ENCODE measurements at regions not wholly inside any gene's neighbourhood (a gene's known extent, or its start where the extent isn't known, plus 50 kb on each side); places are given as distances from the start of the nearest gene placed in this dataset.

- Histone ChIP-seq H3K4me1 (replicated peaks in 1 of 2) (no peaks in the 10 kb centered on the region), H3K9me3 (replicated peaks in 1 of 3) (no peaks in the 10 kb centered on the region), H3K27ac (no peak overlapping the region), H3K4me3 (no peak overlapping the region), H3K36me3 (replicated peaks in 1 of 2) (no peaks in the 10 kb centered on the region), H3K27me3 (no peaks in the 10 kb centered on the region)
- intact Hi-C loops (cut with DNase I): no loop called here
- 81 to 95% (median 91%) methylated on average over 2 of the region's 2 CpGs for WGBS, 4 donors
- no peak for DNase-seq
- TF ChIP-seq CTCF (IDR thresholded peaks at IDR 0.05) (no peak), POLR2A (IDR thresholded peaks at IDR 0.05) (no peak)
These were observed 140.8 kb upstream of the CLINT1 start for GRCh38 chr5:157999696-158000095.

- Histone ChIP-seq H3K4me1 (replicated peaks in 1 of 2) (no peaks in the 10 kb centered on the region), H3K36me3 (replicated peaks in 1 of 2) (no peaks in the 10 kb centered on the region), H3K9me3 (replicated peaks in 1 of 3) (no peaks in the 10 kb centered on the region), H3K27me3 (no peaks in the 10 kb centered on the region), H3K4me3 (no peak overlapping the region), H3K27ac (no peak overlapping the region)
- 78 to 89% (median 83%) methylated on average over 8 of the region's 8 CpGs for WGBS, 4 donors
- TF ChIP-seq CTCF (IDR thresholded peaks at IDR 0.05): no peak
- TF ChIP-seq POLR2A (IDR thresholded peaks at IDR 0.05): no peak
- no peak for DNase-seq
- intact Hi-C loops (cut with DNase I): no loop called here
These were observed 139.1 kb upstream of the CLINT1 start for GRCh38 chr5:157997991-157998504.

GRCh38 chr5:157994906-157995519 is 136.1 kb upstream of the CLINT1 start:
- no peaks in the 10 kb centered on the region for H3K9me3 ChIP-seq (replicated peaks in 1 of 3)
- H3K36me3 ChIP-seq (replicated peaks in 1 of 2): no peaks in the 10 kb centered on the region
- H3K4me3 ChIP-seq: no peak overlapping the region
- H3K27me3 ChIP-seq: no peaks in the 10 kb centered on the region
- 23 to 43% (median 30%) methylated on average over 5 to 8 of the region's 8 CpGs for WGBS, 4 donors
- no peak overlapping the region for H3K27ac ChIP-seq
- peak; percentile 59 to 88 (median 76) for DNase-seq
- intact Hi-C loops (cut with DNase I): no loop called here
- no peak for TF ChIP-seq POLR2A (IDR thresholded peaks at IDR 0.05)
- TF ChIP-seq CTCF (IDR thresholded peaks at IDR 0.05): peak; percentile 59 to 72 (median 66)
- H3K4me1 ChIP-seq (replicated peaks in 1 of 2): no peaks in the 10 kb centered on the region

DNA sequence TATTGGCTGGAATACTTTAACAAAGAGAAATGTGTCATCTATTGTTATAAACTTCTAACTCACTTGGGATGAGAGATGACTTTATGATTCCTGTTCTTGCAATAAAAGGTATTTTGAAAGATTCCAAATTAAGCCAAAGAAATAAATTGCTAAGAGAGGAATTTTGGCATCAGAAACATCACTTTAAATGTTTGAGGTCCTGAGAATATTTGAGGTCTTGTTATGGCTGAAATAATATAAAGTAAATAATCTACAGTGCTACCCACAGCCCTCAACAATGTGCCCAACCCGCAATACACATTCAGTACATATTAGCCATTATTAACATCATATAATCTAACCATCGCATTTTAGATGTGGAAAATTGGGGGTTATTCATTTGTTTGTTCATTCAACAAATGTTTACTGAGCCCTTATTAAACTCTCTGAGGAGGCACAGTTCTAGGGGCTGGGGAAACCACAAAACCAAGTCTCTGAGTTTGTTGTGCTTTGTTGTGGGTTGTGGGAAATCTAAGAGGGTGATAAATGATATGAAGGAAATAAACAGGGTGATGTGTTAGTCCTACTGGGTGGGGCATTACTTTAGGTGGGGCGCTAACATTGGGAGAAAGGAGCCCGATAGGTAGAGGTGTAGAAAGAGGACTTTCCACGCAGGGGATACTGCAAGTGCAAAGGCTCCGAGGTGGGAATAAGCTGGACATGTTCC is 135.2 kb upstream of the CLINT1 start:
- no peak for DNase-seq
- Histone ChIP-seq H3K27me3 (no peaks in the 10 kb centered on the region), H3K36me3 (replicated peaks in 1 of 2) (no peaks in the 10 kb centered on the region), H3K9me3 (replicated peaks in 1 of 3) (no peaks in the 10 kb centered on the region), H3K4me1 (replicated peaks in 1 of 2) (no peaks in the 10 kb centered on the region), H3K27ac (no peak overlapping the region), H3K4me3 (no peak overlapping the region)
- intact Hi-C loops (cut with DNase I): no loop called here
- TF ChIP-seq POLR2A (IDR thresholded peaks at IDR 0.05) (no peak), CTCF (IDR thresholded peaks at IDR 0.05) (no peak)
- WGBS, 4 donors: 81 to 89% (median 85%) methylated on average over 6 of the region's 6 CpGs

All from adrenal gland (tissue), 9 donors.